Mononuclear cell (primary cell): ENCODE measurements at regions not wholly inside any gene's neighbourhood (a gene's known extent, or its start where the extent isn't known, plus 50 kb on each side); places are given as distances from the start of the nearest gene placed in this dataset.
"Not testable (repeated sequence)": the region's sequence is repeated elsewhere in the genome, so short reads cannot be mapped to it uniquely, and the experiment has no call there.

Experiments used
- H3K27me3 ChIP-seq: 2 replicates; pipeline ENCODE4 v1.6.0; 2011; ENCODE audit warnings: low read length, control low read depth; ENCODE audit not compliant: insufficient read depth
- H3K4me1 ChIP-seq: 2 replicates; pipeline ENCODE4 v1.5.1; 2011; ENCODE audit warnings: mild to moderate bottlenecking, low read length, control low read depth; ENCODE audit not compliant: insufficient read depth
- H3K4me3 ChIP-seq: 2 replicates; pipeline ENCODE4 v1.5.1; 2011; ENCODE audit warnings: mild to moderate bottlenecking, low read length, moderate library complexity
- H3K9me3 ChIP-seq: 2 replicates; pipeline ENCODE4 v1.5.1; 2011; ENCODE audit warnings: low read depth, mild to moderate bottlenecking, control low read depth, low read length

DNA sequence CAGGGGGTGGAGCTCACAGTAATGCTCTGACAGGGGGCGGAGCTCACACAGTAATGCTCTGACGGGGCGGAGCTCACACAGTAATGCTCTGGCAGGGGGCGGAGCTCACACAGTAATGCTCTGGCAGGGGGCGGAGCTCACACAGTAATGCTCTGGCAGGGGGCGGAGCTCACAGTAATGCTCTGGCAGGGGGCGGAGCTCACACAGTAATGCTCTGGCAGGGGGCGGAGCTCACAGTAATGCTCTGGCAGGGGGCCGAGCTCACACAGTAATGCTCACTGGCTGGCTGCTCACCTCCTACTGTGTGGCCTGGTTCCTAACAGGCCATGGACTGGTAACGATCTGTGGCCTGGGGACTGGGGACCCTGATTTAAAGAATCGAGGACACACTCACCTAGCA, 53.9 kb upstream of the TNK2 start:
- not testable (repeated sequence) for H3K4me3 ChIP-seq, H3K27me3 ChIP-seq, H3K9me3 ChIP-seq, H3K4me1 ChIP-seq

DNA sequence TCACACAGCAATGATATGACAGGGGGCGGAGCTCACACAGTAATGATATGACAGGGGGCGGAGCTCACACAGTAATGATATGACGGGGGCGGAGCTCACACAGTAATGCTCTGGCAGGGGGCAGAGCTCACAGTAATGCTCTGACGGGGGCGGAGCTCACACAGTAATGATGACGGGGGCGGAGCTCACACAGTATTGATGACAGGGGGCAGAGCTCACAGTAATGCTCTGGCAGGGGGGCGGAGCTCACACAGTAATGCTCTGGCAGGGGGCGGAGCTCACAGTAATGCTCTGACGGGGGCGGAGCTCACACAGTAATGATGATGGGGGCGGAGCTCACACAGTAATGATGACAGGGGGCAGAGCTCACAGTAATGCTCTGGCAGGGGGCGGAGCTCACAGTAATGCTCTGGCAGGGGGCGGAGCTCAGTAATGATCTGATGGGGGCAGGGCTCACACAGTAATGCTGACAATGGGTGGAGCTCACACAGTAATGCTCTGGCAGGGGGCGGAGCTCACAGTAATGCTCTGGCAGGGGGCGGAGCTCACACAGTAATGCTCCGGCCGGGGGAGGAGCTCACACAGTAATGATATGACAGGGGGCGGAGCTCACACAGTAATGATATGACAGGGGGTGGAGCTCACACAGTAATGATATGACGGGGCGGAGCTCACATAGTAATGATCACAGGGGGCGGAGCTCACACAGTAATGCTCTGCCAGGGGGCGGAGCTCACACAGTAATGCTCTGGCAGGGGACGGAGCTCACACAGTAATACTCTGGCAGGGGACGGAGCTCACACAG, 52.8 kb upstream of the TNK2 start:
- not testable (repeated sequence) for H3K27me3 ChIP-seq, H3K4me1 ChIP-seq, H3K9me3 ChIP-seq, H3K4me3 ChIP-seq

DNA sequence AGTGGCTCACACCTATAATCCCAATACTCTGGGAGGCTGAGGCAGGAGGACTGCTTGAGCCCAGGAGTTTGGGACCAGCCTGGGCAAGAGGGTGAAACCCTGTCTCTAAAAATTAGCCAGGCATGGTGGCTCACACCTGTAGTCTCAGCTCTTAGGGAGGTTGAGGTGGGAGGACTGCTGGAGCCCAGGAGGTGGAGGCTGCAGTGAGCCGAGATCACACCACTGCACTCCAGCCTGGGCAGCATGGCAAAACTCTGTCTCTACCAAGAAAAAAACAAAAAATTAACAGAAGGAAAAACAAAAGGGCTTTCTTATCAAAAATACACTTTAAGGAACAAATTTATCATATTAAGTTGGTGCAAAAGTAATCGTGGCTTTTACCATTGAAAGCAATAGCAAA, 51.8 kb upstream of the TNK2 start:
- not testable (repeated sequence) for H3K9me3 ChIP-seq, H3K4me1 ChIP-seq, H3K27me3 ChIP-seq, H3K4me3 ChIP-seq

GRCh38 chr3:195959367-195960157, 51.2 kb upstream of the TNK2 start:
- H3K27me3 ChIP-seq, H3K4me3 ChIP-seq, H3K4me1 ChIP-seq, H3K9me3 ChIP-seq: not testable (repeated sequence)

DNA sequence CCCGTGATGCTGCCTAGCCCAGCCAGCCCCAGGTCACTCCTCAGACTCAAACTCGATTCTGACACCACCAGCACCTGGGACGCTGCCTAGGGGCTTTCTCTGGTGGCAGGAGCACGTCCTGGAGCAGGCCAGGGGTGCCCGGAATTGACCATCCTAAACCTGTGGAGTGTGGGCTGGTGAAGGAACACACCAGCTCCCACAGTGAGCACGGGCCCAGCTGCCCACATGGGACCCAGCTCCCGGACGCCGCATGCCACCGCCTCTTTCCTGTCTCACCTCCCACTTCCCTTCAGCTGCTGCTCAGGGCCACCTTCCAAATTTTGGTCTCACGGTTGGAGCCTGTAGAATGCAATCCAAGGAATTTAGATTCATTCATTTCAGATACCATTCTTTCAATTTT, 50.4 kb upstream of the TNK2 start:
- not testable (repeated sequence) for H3K27me3 ChIP-seq, H3K9me3 ChIP-seq, H3K4me3 ChIP-seq, H3K4me1 ChIP-seq
